AG10803 (cell line): ENCODE measurements at regions not wholly inside any gene's neighbourhood (a gene's known extent, or its start where the extent isn't known, plus 50 kb on each side); places are given as distances from the start of the nearest gene placed in this dataset.
A peak's percentile ranks its signal among the peaks of the same experiment; 100 is the strongest.

ENCODE experiments used
- DNase-seq: peaks from one replicate; pipeline ENCODE4 v3.0.0; 2010; ENCODE audit warnings: low read depth
- H3K4me3 ChIP-seq: 2 replicates; pipeline ENCODE4 v1.5.1; 2011; ENCODE audit warnings: mild to moderate bottlenecking, low read length, control low read depth
- TF ChIP-seq, protein P1 (sequence below): conservative IDR thresholded peaks from 2 replicates; pipeline ENCODE4 v1.5.1; 2011; ENCODE audit warnings: mild to moderate bottlenecking, low read length, control low read depth, inconsistent platforms

DNA sequence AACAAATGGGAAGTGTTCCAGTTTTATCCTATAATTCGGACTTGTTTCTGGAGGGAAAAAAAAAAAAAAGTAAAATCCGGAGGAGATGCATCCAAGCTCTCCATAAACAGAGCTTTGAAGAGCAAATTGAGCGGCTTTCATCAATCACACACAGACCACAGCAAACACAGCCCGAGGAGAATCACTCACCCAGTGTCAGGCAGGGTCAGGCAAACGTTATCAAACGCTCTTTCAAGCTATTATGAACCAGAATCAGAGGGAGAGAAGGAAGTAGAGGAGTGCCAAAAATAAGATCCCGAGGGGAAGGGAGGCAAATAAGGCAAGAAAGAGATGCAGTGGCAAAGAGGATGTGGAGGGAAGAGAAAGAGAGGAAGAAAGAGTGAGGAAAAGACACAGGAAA is 188.3 kb upstream of the CAMK1G start:
- H3K4me3 ChIP-seq, result no peak overlapping the region
- DNase-seq, result no peak
- TF ChIP-seq, protein P1, sequence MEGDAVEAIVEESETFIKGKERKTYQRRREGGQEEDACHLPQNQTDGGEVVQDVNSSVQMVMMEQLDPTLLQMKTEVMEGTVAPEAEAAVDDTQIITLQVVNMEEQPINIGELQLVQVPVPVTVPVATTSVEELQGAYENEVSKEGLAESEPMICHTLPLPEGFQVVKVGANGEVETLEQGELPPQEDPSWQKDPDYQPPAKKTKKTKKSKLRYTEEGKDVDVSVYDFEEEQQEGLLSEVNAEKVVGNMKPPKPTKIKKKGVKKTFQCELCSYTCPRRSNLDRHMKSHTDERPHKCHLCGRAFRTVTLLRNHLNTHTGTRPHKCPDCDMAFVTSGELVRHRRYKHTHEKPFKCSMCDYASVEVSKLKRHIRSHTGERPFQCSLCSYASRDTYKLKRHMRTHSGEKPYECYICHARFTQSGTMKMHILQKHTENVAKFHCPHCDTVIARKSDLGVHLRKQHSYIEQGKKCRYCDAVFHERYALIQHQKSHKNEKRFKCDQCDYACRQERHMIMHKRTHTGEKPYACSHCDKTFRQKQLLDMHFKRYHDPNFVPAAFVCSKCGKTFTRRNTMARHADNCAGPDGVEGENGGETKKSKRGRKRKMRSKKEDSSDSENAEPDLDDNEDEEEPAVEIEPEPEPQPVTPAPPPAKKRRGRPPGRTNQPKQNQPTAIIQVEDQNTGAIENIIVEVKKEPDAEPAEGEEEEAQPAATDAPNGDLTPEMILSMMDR, result no peak

DNA sequence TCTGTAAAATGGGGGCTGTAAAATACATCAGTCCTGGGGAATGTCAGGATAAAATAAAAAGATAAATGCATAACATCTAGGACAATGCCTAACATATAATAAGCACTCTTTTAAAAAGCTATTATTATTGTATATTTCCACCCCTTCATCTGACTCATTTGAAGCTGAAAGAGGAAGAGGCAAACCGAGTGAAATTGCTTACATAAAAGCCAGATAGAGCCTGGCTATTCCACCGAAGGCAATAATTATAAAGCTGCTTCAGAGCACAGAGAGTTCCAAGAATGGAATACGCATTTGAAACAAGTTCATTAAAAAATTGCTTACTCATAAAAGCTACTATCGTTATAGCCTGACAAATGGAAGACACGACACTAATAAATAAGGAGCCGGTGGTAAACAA is 186.1 kb upstream of the CAMK1G start:
- DNase-seq, result no peak
- H3K4me3 ChIP-seq, result no peak overlapping the region
- TF ChIP-seq, protein P1, result no peak

DNA sequence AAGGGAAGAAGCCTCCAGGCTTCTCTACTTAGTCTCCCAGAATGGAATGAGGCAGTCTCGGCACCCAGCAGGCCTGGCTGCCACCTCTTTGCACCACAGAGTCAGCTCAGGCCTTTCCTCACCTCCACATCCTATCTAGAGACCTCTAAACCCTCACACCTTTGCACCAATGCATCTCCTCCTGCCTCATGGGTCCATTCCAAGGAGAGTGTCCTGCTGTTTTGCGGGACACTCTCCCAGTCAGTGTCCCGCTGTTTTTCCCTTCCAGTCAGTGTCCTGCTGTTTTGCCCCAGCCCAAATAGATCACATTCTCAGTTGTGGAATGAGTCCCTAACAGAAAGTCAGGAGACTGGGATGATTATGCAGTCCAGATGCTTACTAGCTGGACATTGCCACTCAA is 185.6 kb upstream of the CAMK1G start:
- no peak for DNase-seq
- no peak overlapping the region for H3K4me3 ChIP-seq
- TF ChIP-seq, protein P1, result no peak

DNA sequence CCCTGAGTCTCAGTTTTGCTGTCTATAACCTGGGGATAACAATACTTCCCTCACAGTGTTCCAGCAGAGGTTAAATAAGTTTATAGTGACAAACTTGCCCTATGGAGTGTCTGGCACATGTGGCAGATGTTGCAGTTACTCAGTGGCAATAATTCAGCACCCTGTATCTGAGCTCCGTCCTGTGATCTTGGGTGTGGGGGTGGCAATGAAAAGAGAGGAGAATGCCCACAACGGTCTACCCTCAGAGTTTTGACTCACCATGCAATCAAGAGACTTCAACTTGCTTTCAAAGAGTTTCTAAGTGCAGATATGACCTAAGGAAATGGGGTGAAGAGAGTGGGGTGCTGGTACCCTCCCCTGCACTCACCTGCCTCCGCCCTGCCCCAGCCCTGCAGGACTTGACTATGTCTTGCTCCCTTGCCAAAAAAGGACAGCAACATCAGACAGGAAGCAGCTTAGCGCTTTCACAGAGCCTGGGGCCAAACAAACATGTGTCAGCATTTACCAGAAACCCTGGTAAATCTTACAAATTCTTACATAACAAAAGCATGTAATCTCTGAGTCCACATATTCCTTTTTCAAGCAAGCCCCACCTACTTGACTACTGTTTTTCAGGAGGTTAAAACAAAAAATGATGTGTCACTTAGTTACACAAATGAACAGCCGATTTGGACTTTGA is 185.1 kb upstream of the CAMK1G start:
- TF ChIP-seq, protein P1, result no peak
- DNase-seq, result peak; percentile 97
- H3K4me3 ChIP-seq, result no peak overlapping the region

DNA sequence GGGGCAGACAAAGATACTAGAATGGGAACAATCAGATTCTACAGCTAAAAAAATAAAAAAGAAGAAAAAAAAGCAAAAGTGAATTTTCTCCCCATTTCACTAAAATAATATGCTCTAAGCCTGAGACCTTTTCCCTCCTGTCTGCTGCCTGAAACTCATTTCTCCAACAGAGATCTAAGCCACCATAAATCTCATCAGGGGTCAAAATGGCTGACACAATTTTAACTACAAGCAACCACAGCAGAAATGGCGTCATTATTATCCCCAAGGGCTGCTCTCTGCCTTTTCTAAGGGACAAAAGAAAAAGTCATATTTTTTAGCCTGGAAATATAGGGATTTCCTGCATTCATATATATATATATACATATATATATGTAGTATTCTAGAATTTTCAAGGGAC is 183.7 kb upstream of the CAMK1G start:
- no peak overlapping the region for H3K4me3 ChIP-seq
- DNase-seq, result no peak
- TF ChIP-seq, protein P1, result no peak

DNA sequence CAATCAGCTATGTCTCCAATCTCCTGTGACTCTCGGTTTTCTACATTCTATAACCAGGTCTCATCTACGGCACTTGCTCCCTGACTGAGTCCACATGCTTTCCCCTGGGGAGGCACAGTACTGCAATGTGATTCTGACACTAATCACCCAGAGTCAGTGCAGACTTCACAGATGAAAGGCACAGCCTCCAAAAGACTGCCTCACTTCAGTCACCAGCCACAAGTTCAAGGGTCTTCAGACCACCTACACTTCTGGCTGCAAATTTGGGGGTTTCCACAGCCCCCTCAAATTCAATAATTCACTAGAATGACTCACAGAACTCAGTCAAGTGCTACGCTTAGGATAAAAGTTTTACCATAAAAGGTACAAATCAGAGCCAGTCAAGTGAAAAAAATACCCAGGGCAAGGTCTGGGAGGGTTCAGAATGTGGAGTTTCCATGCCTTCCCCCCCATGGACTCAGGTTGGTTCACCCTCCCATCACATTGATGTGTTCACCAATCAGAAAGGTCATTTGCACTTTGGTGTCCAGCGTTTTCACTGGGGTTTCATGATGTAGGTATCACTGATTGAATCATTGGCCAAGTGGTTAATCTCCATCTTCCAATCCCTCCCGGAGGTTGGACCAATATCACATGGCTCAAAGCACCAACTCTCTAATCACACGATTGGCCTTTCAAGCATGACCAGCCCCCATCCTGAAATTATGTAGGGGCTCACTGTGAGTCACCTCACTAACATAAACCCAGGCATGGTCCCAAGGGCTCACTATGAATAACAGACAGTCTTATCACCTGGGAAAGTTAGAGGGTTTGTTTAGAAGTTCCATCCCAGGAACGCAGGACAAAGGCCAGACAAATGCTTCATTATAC is 182.9 kb upstream of the CAMK1G start:
- TF ChIP-seq, protein P1, result no peak
- DNase-seq, result no peak
- H3K4me3 ChIP-seq, result no peak overlapping the region

DNA sequence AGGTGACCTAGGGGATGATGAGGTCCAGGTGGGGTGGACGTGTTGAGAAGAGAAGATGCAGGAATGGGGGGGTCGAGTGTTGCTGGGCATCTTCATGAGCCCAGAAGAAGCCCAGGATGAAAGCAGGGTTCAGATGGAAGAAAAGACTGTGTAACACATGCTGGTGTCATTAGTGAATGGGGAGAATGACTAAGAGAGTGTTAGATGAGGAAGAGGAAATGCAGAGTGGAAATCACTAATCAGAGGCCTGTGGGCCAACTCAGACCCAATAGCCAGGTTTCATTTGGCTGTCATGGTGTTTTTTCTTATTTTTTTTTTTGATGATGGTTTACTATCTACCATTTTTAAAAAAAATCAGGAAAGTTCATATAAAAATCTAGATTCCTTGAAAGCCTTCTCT is 180.8 kb upstream of the CAMK1G start:
- TF ChIP-seq, protein P1, result no peak
- no peak for DNase-seq

More for the DNA sequence above, 180.8 kb upstream of the CAMK1G start:
- no peak overlapping the region for H3K4me3 ChIP-seq
